ENCODE measurements at regions not wholly inside any gene's neighbourhood (a gene's known extent, or its start where the extent isn't known, plus 50 kb on each side); places are given as distances from the start of the nearest gene placed in this dataset.

- Histone ChIP-seq H3K9me3 (ENCODE audit: control insufficient read depth in 1 of 2, insufficient read depth in 1 of 2, low read depth in 1 of 2, low read length in 2 of 2) (no peaks in the 10 kb centered on the region), H2AFZ (ENCODE audit: low read depth, low read length, poor library complexity, severe bottlenecking) (no peak overlapping the region), H3K27ac (ENCODE audit: low read depth, low read length) (no peak overlapping the region), H4K20me1 (ENCODE audit: insufficient read depth) (no peaks in the 10 kb centered on the region), H3K4me3 (replicated peaks in 1 of 2; ENCODE audit: low read depth in 1 of 2, low read length in 2 of 2) (no peak overlapping the region), H3K79me2 (ENCODE audit: insufficient read depth, low read length) (no peaks in the 10 kb centered on the region), H3K4me1 (ENCODE audit: control insufficient read depth in 1 of 2, insufficient read depth in 2 of 2, low read length in 2 of 2) (no peaks in the 10 kb centered on the region), H3K9ac (ENCODE audit: low read length) (no peak overlapping the region), H3K9me2 (ENCODE audit: insufficient read depth) (no peaks in the 10 kb centered on the region), H3K36me3 (ENCODE audit: control insufficient read depth in 1 of 2, insufficient read depth in 2 of 2, low read length in 2 of 2) (no peaks in the 10 kb centered on the region), H3K27me3 (ENCODE audit: insufficient read depth, low read length) (no peaks in the 10 kb centered on the region), H3K4me2 (ENCODE audit: low read length) (no peak overlapping the region)
- BruUV-seq (replicated peaks), result no TSS peak
- TF ChIP-seq JUND (IDR thresholded peaks at IDR 0.05), result no peak
- no peak for TF ChIP-seq EGR1 (IDR thresholded peaks at IDR 0.05; ENCODE audit: low read depth)
- TF ChIP-seq REST (IDR thresholded peaks at IDR 0.05; ENCODE audit: low read depth), result no peak
- TF ChIP-seq ZBTB33 (IDR thresholded peaks at IDR 0.05; ENCODE audit: extremely low read depth, insufficient replicate concordance, low read length), result no peak
- no peak for TF ChIP-seq SIN3A (IDR thresholded peaks at IDR 0.05; ENCODE audit: low read depth)
- TF ChIP-seq RAD21 (IDR thresholded peaks at IDR 0.05; ENCODE audit: low read depth), result no peak
- no peak for TF ChIP-seq ELF1 (IDR thresholded peaks at IDR 0.05; ENCODE audit: borderline replicate concordance, low read depth)
- no peak for TF ChIP-seq TCF7L2 (IDR thresholded peaks at IDR 0.05; ENCODE audit: borderline replicate concordance, extremely low read depth, insufficient read depth, insufficient read length)
- no peak for TF ChIP-seq POLR2AphosphoS5 (IDR thresholded peaks at IDR 0.05; ENCODE audit: low read depth, low read length)
- TF ChIP-seq POLR2A (IDR thresholded peaks at IDR 0.05; ENCODE audit: borderline replicate concordance, extremely low read depth, insufficient read depth, insufficient read length), result no peak
- no peak for TF ChIP-seq MAX (IDR thresholded peaks at IDR 0.05)
- no peak for TF ChIP-seq ATF3 (IDR thresholded peaks at IDR 0.05)
- no peak for TF ChIP-seq EZH2 (IDR thresholded peaks at IDR 0.05)
- TF ChIP-seq CTCF (IDR thresholded peaks at IDR 0.05 in 2 of 3, conservative IDR thresholded peaks at IDR 0.05 in 1 of 3; ENCODE audit: borderline replicate concordance in 1 of 3, insufficient read depth in 1 of 3, low read depth in 2 of 3, low read length in 2 of 3), result no peak
- no peak for TF ChIP-seq CEBPB (IDR thresholded peaks at IDR 0.05; ENCODE audit: low read depth)
- no peak for TF ChIP-seq YY1 (IDR thresholded peaks at IDR 0.05; ENCODE audit: extremely low read depth, insufficient replicate concordance, low read depth, low read length)
- no peak for TF ChIP-seq CBX3 (IDR thresholded peaks at IDR 0.05; ENCODE audit: low read depth)
- no peak for TF ChIP-seq SRF (IDR thresholded peaks at IDR 0.05; ENCODE audit: low read depth)
- POLR2A ChIA-PET, result no interaction called here
- no peak for ATAC-seq
- CTCF ChIA-PET, result no interaction called here
- intact Hi-C loops (cut with micrococcal nuclease), result no loop called here
- RAD21 ChIA-PET (ENCODE audit: low non-redundant PET in 1 of 2, low total read pairs in 2 of 2, uncharacterized antibody in 2 of 2, unreplicated experiment in 2 of 2), result no interaction called here
- no peak for DNase-seq (ENCODE audit: low read depth, low spot score)
Observed at GRCh38 chr7:84714765-84715164, 472.1 kb downstream of the SEMA3D start.

Measured in HCT116 (cell line).